HUDEP-2 (cell line): ENCODE measurements at regions not wholly inside any gene's neighbourhood (a gene's known extent, or its start where the extent isn't known, plus 50 kb on each side); places are given as distances from the start of the nearest gene placed in this dataset.
A peak's percentile ranks its signal among the peaks of the same experiment; 100 is the strongest.
"Not testable (repeated sequence)": the region's sequence is repeated elsewhere in the genome, so short reads cannot be mapped to it uniquely, and the experiment has no call there.

Experiments
- DNase-seq, 76 experiments: peaks; one replicate each; lab custom pipeline; 2025; ENCODE audit not compliant: unreplicated experiment in 76 of 76; lab: John Stamatoyannopoulos, UW

- DNase-seq = not testable (repeated sequence)
These were observed 135.3 kb upstream of the RFC3 start for GRCh38 chr13:33682646-33683045.

- no peak for DNase-seq
These were observed 134.6 kb upstream of the RFC3 start for GRCh38 chr13:33683376-33683775.

DNA sequence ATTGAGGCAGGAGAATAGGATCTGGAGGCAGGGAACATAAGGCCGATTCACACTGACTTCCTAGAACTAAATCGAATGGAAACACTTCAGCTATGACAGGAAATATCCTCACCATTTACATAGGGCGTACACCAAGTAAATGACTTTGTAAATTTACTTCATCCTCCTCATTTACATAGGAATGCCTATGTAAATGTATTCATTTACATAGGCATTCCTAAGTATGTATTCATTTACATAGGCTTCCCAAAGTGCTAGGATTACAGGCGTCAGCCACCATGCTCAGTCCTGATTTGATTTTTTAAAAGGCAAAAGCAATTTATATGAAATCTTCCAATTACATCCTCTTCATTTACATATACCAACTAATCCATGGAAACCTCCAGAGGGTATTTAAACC, 133.1 kb upstream of the RFC3 start:
- DNase-seq = no peak

DNA sequence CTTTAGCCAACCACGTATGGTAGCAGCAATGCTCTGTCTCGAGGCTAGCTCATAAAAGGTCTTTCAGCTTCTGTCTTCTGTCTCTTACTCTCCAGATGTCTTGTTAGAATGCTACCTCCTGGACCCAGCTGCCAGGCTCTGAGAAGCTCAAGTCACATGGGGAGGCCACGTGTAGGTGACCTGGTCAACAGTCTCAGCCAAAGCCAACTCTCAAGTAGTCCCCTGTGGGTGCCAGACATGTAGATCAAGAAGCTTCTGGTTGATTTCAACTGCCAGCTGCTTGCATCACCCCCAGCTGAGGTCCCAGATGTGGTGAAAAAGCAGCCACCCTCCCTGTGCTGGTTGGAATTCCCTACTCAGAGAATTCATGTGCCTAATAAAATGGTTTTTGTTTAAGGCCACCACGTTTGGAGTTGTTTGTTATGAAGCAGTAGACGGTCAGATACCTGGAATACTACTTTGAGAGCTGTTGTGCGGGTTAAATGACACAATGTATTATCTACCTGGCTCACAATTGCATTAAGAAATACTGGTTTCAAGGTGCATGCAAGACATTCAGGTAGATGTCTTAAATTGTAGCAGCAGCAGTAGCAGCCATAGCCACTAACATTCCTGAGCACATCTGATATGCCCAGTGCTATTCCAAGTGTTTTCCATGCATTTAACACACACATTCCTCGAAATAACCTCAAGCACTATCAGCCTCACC, 131.0 kb upstream of the RFC3 start:
- DNase-seq = no peak

DNA sequence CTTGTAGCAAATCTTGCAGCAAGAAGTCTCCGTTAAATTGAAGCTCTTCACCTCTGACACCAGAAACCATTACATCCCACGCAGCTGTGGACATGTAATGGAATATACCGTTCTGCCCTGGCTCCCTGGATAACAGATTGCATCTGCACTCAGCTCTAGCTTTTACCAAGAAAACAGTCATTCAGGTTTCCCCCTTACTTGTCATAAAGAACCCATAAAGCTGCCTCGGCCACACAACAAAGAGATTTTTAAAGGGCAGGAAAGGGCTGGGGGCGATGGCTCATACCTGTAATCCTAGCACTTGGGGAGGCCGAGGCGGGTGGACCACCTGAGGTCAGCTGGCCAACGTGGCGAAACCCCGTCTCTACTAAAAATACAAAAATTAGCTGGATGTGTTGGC, 127.6 kb upstream of the RFC3 start:
- no peak for DNase-seq

DNA sequence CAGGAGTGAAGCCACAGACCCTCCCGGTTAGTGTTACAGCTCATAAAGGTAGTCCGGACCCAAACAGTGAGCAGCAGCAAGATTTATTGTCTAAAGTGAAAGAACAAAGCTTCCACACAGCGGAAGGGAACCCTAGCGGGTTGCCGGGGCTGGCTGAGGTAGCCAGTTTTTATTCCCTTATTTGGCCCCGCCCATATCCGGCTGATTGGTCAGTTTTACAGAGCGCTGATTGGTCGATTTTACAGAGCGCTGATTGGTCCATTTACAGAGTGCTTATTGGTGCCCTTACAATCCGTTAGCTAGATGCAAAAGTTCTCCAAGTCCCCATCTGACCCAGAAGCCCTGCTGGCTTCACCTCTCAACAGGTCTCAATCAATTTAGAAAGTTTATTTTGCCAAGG, 126.0 kb upstream of the RFC3 start:
- DNase-seq = no peak

DNA sequence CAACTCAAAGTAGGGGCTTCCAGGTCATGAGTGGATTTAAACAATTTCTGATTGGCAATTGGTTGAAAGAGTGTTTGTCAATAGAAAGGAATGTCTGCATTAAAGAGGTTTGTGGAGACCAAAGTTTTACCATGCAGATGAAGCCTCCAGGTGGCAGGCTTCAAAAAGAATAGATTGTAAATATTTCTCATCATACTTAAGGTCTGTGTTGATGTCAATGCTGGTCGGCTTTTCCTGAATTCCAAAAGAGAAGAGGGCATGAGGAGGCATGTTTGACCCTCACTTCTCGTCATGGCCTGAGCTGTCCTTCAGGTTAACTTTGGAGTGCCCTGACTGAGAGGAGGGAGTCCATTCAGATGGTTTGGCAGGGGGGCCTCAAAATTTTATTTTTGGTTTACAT, 125.4 kb upstream of the RFC3 start:
- no peak for DNase-seq

GRCh38 chr13:33694546-33694945, 123.4 kb upstream of the RFC3 start:
- no peak for DNase-seq

GRCh38 chr13:33696530-33696929, 121.4 kb upstream of the RFC3 start:
- no peak for DNase-seq

GRCh38 chr13:33697926-33698325, 120.0 kb upstream of the RFC3 start:
- no peak for DNase-seq

DNA sequence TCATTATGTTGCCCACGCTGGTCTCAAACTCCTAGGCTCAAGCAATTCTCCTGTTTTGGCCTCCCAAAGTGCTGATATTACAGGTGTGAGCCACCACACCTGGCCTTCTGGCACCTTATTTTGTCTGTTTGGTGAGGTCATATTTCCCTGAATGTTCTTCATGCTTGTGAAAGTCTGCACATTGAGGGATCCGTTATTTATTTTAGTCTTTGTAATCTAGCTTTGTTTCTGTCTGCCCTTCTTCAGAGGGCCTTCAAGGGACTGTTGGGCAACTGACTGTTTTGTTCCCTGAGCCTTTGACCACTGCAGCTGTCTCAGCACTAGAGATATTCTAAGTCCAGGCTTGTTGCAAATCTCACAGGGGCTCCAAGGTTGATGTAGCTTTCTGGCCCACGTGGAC, 110.5 kb upstream of the RFC3 start:
- no peak for DNase-seq

- DNase-seq = no peak
These were observed 107.0 kb upstream of the RFC3 start for GRCh38 chr13:33710924-33711323.

- DNase-seq = no peak
These were observed 106.5 kb upstream of the RFC3 start for GRCh38 chr13:33711436-33711835.

- no peak for DNase-seq
These were observed 100.2 kb upstream of the RFC3 start for GRCh38 chr13:33717775-33718174.

DNA sequence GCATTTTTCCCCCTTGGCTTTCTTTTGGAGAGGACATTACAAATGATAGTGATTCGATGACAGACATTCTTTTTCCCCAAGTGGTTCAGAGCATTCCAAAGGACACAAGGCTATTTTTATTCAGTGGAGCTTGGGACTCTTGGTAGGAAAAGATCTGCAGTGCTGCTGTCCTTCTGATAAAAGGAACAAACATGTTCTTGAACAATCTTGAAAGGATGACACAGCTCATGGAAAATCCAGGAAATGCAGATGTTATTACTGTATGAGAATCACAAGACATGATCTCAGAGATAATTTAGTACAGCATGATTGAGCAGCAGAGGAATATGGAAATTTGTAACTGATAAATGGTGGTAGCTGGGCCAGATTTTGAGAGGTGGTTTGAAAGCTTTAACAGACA, 96.2 kb upstream of the RFC3 start:
- no peak for DNase-seq

GRCh38 chr13:33722216-33722915, 95.6 kb upstream of the RFC3 start:
- DNase-seq = no peak

DNA sequence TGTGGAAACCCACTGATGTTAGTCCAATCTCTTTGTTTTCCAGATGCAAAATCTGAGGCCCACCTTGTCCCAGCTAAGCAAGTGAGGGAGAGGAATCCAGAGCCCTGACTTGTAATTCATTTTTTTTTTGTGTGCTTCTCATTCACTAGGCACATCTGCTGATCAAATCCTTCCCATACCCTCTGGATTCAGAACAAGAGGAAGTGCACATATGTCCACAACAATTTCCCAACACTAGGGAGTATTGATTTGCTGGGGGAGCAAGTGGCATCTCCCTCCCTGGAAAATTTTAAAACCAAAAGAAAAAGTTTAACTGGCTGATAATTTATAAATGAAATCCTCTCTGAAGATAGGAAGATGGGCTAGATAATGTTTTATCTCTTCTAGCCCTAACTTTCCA, 94.6 kb upstream of the RFC3 start:
- DNase-seq = no peak

GRCh38 chr13:33723772-33724435, 94.0 kb upstream of the RFC3 start:
- DNase-seq = peak in 57 of 76 experiments; percentile 1 to 64 (median 25)

DNA sequence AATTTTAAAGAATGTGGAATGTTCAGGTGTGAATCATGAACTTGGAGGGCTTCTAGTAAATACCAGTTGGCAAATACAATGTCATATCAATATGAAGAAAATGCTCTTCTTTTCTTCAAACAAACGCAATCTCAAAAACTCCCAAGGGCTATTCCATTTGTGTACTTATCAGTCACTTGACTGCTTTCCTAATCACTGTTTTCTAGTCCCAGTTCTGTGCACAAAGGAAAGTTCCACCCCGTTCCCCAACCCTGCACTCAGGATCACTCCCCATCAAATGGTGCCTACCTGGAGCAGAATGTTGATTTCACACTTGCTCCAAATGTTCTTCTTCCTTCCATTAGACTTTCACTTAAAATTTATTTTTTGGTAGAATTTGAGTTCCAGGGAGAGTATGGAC, 92.6 kb upstream of the RFC3 start:
- no peak for DNase-seq

DNA sequence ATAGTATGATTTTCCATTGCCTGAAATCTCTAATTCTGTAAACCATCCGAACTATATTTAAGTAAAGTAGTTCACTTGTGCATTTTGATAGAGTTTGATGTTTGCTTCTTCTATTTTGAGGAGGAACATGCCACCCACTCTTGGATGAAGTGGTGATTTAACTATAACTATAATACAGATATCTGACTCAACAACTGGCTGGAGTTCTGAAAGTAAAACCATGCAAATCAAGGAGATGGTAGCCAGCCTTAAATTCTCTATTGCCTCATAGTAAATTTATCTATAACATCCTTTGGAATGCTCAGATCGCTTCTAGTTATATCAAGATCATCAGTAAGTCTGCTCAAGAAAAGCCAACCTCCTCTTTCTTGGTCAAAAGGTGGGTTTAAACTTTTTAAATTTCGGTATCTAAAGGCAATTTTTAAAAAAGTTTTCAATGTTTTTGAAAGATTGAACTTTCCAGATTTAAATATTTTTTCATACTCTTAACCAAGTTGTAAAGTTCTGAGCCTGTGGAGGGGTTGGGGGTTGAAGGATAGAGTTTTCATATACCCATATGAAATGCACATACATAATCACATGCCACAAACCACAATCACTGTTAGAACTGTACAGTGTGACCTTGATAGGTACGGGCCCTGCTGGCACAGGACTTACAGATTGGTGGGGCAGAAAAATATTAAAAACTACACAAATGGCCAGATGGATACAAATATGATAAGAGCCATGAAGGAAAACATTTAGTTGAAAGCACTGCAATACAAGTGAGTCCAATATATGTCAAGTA, 90.5 kb upstream of the RFC3 start:
- DNase-seq = no peak
